NCI-H446 (cell line): ENCODE measurements at regions not wholly inside any gene's neighbourhood (a gene's known extent, or its start where the extent isn't known, plus 50 kb on each side); places are given as distances from the start of the nearest gene placed in this dataset.
"Not testable (repeated sequence)": the region's sequence is repeated elsewhere in the genome, so short reads cannot be mapped to it uniquely, and the experiment has no call there.

Experiments
- DNase-seq, 2 experiments: peaks; one replicate each; lab custom pipeline; 2025; lab: John Stamatoyannopoulos, UW

DNA sequence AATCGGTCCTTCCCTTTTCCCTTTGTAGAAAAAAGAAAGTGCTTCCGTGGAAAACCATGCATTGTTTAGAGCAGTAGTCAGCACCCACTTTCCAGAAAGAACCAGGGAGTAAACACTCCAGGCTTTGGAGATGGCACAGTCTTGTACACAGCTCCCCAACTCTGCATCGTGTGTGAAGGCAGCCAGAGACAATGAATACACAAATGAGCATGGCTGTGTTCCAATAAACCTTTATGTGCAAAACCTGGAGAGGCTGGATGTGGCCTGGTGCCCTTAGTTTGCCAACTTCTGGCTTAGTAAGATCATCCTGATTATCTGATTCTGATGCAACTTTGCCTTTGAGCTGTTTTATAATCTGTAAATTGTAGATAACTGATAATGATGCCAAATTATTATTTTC is 463.4 kb upstream of the TMEM132C start:
- DNase-seq: peak in 1 of 2 experiments; percentile 60

DNA sequence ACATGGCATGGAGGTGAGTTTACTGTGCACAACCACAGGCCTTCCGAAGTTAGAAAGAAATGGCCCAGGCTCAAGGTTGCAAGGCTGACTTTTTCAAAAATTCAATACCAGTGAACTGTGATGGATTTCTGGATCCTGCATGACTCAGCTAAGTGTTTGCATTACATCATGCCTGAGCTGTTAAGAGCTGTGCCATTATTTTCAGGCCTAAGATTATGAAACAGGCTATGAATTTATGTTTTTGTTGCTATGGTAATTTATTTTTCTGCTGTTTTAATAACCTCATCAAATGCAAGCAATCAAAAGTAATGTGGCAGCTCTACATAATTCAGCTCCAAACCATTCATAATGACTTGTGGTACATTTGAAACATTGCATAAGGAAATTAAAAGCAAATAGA is 457.7 kb upstream of the TMEM132C start:
- DNase-seq: peak in 1 of 2 experiments; percentile 15

DNA sequence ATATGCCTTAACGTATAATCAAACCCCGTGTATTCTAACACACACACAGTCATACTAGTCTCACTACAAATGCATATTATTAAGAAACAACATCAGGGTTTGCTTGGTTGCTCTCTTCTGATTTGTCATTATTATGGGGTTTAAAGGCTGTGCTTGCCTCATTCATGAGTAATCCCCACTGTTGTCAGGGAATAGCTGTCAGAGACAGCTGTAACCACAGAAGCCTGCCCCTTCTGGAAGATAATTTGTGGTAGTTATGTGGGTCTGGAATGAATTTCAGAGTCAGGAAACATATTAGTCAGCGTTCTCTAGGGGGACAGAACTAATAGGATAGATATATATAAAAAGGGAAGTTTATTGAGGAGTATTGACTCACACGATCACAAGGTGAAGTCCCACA is 456.9 kb upstream of the TMEM132C start:
- DNase-seq: no peak

DNA sequence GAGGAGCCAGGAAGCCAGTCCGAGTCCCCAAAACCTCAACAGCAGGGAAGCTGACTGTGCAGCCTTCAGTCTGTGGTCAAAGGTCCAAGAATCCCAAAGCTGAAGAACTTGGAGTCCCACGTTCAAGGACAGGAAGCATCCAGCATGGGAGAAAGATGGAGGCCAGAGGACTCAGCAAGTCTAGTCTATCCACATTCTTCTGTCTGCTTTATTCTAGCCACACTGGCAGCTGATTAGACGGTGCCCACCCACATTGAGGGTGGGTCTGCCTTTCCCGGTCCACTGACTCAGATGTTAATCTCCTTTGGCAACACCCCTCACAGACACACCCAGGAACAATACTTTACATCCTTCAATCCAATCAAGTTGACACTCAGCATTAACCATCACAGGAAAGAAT is 456.5 kb upstream of the TMEM132C start:
- not testable (repeated sequence) for DNase-seq

DNA sequence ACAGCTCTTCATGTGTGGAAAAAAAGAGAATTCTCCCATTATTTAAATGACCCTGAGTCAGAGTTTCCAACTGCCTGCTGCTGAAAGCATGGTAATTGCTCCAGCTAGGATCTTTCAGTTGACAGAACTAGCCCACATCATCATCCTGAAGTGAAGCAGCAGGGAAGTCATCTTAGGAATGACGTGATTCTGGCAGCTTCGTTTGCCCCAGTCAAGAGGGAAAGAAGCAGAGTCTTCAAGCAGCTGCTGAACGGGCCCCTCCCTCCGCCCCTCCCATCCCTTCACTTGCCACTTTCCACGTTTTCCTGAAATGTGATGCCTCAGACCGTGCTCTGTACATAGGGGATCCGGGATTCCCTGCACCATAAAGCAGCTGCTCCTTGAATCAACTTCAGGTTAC is 455.0 kb upstream of the TMEM132C start:
- DNase-seq: peak in 1 of 2 experiments; percentile 6

DNA sequence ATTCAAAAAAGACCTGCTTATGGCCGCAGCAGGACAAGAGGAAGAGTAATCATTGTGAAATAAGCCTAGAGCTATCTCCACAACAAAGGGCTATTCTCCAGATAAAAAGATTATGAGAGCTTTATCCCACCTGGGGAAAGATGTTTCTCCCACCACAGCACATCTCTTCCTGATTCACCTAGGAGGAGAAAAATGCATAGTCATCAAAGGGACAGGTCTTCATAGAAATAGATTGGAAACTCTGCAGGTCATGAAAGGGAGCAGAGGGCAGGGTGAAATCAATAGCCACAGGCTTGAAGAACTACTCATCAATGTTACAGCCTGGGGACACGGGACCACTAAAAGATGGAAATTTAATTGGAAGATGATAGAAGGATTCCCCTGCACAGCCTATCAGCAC is 453.8 kb upstream of the TMEM132C start:
- no peak for DNase-seq

DNA sequence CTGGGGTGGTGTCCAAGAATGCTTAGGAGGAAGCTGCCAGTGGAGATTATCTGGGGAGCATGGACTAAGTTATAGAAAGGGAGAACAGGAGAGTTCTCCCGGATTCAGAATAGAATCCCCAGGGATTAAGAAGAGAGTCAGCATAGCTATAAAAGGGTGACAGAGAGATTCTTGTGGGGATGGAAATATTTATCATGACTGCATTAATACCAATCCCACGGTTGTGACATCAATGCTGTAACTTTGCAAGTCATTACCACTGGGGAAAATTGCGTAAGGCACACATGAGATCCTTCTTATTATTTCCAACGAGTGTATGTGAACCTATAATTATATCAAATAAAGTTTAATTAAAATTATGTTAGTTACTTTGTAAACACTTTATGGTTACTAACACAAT is 447.9 kb upstream of the TMEM132C start:
- no peak for DNase-seq

DNA sequence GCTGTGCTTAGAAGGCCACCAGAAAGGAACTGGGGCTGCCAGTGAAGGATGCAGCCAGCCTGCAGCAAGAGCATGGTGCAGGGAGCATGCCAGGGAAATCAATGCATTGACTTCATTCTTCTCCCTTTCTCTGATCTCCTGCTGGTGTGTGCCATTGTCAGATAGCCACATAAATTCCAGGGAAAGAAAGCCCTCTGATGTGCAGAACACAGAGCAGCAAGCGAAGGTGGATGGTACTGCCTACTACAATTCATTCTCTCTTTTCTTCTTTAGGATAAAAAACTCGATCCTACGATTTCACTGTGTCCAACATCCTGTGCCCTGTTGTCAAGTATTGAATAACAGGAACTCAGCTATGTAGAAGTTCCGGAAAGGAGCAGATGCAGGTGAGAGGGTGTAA is 446.7 kb upstream of the TMEM132C start:
- DNase-seq: no peak

DNA sequence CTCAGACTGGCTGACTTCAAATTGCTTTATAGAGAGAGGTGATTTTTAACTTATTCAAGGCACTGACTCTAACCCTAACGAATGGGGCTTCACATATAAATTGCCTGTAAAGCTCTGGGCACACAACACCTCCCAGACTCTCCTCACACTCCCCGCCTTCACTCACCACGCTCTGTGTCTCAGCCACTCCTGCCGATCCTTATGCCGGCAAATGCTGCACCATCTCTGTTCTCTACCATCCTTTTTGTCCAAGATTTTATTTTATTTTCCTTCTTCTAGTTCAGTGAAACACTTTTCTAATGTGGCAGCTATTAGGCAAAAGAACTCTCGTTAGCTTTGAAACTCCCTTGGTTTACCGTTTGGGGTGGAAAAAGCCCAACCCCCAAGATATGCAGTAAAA is 446.1 kb upstream of the TMEM132C start:
- DNase-seq: no peak

DNA sequence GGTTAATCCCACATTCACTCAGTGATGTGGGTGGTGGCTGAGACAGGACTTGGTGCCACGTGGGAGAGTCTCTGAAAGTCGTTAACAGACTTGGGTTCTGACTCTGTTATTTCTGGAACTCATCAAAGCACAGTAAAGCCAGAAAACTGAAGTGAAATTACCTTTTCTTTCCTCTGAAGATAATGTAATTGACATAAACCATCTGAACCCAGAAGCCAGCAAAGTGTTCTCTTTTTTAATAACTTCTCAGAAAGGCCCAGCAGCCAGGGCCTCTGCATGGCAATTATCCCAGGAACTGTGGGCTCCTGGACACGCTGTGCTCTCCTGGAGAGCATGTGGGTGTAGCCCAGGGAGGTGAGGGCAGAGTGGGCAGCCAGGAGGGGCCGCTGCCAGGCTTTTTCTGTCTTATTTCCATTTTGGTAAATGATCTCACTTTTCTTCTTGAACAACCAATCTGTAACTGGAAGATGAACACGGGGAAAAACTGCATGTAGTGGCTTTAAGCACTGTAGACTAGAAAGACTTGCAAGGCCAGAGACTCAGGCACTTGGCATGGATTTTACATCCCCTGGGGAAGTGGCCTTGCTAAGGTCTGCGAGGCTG is 444.1 kb upstream of the TMEM132C start:
- peak in 1 of 2 experiments; percentile 27 for DNase-seq

DNA sequence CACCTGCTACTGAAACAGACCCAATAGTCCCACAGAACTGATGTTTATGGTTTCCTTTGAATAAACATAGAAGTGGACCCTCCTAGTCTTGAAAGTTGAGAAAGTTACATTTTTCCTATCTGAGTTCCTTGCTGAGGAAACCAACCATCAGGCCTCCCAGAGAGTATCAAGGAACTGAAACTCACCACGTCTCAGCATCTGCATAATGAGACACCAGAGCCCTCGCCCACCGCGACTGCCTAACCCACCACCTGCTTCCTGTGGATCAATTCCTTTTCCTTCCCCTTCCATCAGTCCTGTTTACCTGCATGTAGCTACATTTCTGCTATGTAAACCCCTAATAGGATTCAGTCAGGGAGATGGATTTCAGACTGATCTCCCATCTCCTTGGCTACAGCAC is 443.2 kb upstream of the TMEM132C start:
- DNase-seq: no peak

DNA sequence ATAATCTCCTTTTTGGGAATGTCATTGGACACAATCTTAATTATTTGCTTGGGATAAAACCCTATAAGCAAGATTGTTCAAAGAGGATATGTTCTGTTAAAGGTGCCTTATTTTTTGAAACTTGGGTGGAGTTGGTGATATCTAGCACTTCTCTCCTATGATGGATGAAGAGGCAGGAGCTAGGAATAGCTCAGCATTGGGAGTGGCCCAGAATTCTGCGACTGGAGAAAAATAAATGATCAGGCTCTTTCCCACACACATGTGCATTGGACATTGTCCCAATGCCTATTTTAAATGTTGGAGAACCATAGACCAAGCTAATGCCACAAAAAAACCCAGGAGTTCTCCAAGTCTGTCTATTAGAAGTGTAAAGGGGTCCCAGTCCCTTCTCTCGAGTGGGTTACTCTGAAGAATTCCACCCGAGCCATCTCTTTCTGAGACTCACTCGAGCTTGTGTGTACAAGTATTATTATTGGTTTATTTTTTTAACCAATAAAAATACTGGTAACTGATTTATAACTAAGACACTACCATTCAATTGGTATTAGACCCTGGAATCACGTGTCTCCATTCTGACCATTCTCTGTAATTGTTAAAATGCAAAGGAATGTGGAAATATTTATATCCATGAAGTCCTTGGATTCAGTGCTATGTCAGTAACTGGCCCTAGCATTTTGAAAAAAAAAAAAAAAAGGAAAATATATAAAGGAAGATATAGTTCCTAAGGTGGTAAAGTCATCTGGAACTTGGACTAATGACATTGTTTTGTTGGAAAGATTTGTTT is 437.5 kb upstream of the TMEM132C start:
- DNase-seq: no peak

DNA sequence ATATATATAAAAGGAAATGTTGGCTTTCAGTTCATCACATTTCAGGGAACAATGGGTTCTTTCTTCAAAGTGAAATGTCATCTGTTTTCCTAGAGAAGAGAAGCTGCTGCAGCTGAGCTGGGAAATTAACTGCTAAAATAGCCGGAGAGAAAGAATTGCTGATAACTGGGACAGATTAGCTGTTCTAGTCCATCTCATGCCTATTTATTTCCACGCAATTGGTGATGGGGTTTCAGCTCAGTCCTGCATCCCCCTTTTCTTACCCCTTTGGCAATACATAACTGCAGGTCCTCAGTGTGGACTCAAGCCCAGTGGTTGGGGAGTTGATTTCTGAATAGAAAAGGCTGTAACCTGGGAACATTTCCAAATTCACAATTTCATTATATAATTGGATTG is 436.9 kb upstream of the TMEM132C start:
- no peak for DNase-seq

DNA sequence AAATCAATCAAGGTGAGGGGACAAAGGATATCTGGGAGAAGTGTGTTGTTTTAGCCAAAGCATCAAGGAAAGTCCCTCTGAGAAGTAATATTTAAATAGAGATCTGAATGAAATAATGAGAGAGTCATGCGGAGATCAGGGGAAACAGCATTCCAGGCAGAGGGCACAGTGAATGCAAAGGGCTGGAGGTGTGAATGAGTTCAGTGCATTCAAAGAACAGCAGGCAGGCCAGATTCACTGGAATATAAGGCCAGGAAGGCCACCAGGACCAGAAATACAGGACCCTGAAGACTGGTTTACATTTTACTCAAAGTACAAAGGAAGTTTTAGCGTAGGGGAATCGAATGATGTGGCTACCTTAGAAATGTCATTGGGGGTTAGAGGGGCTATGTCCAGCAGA is 436.2 kb upstream of the TMEM132C start:
- no peak for DNase-seq

DNA sequence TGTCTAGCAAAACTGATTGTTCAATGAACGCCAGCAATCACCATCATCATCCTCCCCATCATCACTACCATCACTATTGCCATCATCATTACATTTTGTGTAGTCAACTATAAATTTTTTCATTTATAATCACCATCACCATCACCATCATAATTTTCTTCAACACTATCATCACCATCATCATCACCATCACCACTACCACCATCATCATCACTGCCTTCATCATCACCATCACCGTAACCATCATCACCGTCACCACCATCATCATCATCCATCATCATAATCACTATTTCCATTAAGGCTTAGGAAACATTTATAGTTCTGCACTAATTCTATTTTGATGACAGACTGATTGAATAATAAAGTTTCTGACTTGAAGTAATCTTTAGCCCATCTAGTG is 434.8 kb upstream of the TMEM132C start:
- DNase-seq: no peak

DNA sequence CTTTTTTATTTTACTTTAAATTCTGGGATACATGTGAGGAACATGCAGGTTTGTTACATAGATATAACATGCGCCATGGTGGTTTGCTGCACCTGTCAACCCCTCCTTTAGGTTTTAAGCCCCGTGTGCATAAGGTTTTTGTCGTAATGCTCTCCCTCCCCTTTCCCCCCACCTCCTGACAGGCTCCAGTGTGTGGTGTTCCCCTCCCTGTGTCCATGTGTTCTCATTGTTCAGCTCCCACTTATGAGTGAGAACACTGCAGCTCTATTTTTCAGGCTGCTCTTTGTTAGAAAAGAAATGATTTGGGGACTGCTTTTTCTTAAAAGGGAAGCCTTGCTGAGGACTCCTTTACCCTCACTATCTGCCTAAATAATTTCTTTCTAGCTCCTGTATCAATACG is 430.2 kb upstream of the TMEM132C start:
- DNase-seq: not testable (repeated sequence)

DNA sequence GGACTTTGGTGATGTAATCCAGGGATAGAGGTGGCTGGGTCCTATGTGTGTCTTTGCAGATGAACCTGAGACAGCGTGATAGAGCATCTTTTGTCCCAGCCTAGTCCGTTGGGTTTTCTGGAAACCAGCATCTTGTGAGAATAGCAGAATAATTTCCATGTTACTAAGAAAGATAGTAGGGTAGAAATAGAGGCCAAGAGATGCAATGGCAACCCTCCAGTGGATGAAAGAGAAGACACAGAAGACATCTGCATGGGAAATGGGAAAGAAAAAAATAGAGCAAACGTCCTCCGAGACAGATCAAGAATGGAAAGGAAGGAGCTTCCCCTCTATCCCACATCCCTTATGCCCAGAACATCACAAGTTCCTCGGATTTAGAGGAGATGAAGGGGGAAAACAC is 409.3 kb upstream of the TMEM132C start:
- DNase-seq: no peak

DNA sequence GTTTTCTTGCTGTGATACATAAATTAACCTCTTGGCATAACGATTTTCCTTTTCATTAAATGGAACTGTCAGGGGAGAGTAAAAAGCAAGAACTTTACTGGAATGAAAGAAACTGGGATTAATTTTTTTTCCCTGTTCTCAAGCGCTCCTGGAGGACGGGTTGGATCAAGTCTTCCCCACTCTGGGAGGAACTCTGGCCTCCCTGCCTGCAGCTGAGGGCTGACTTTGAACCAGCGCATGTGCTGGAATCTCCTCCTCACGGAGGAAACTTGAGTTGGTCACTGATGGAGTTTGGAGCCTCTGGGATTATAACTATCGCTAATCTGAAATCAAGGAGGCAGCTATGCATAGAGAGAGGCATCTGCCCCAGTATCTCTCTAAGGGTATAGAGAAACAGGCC is 406.4 kb upstream of the TMEM132C start:
- DNase-seq: no peak

DNA sequence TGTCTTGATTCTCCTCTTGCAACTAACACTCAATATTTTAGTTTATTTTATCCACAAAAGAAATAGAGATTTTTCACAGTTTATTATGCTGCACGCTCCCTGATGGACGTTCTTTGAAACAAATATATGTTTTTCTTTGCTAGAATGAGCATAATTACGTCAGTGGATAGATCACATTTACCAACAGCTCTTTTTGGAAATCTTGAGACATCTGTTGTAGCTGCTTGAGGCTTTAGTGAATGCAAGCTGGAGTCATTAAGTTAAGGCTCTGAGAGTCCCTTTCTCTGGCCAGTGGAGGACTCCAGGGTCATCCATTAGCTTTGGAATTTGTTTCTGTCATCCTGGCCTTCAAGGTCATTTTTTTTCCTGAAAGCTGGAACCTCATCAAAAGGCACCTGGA is 405.6 kb upstream of the TMEM132C start:
- no peak for DNase-seq

DNA sequence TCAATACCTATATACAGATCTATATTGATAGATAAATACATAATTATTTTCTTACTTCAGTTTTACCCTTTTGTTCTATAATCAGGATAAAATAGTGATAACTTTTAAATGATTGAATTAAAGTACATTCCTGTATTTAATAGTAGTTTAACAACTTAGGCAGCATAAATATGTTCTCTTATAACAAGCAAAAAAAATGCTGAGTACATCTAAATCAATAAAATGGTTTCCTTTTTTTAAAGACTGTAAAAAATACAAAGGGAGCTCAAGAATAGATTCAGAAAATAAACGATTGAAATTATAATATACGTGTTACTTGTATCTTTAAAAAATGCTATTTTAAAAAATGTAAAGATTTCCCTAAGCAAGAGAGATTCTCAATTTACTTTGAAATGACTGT is 393.7 kb upstream of the TMEM132C start:
- DNase-seq: no peak

DNA sequence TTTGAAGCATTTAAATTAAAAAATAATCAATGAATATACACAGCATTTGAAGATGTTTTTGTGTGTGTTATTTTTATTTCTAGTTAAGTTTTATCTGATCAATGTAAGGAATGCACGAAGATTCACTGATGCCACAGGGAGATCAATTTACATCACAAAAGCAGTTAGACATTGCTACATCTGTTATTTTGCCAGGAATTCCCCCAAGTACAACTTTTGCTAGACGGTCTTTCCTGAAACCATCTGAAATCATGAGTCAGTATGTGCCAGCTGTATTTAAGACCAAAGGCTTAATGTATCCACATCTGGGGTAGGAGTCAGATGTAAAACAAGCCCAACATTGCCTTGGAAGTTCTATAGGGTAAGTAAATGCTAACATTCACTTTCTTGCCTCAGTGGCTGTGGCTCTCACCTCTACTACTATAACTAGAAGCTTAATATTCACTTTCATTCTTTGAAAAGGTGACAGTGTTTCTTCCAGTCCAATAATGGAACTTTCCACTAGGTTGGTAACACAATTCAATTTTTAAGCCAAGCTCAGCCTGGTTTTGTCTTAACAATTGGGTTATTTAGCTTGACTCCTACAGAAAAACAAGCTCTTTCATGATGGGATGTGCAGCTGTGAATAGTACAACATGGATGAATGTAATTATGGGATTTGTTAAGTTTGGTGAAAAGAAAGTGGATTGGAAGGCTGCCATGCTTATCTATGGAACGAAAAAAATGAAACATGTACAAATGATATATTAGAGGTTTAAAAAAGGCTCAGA is 385.4 kb upstream of the TMEM132C start:
- DNase-seq: no peak

DNA sequence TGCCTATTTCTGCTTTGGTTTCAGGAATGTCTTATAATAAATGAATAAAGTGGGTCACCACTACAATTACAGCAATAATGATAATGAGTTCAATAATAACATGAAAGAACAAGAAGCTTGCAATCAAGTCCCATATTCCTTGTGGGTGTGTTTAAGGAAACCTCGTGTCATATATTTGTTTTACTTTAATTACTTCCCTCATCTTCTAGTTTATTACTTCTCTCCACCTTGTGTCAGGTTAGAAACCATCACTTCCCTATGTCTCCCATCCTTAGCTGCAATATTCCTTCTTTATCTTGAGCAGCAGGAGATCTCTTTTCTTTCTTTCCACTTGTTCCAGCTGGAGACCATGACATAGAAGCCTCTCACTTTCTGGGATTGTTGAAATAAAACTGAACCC is 384.0 kb upstream of the TMEM132C start:
- no peak for DNase-seq
